K562 (cell line): ENCODE measurements at regions not wholly inside any gene's neighbourhood (a gene's known extent, or its start where the extent isn't known, plus 50 kb on each side); places are given as distances from the start of the nearest gene placed in this dataset.

Experiments
- CBFB ChIP-seq: sonication (generic); formaldehyde crosslinking; IDR thresholded peaks from 2 replicates; pipeline ENCODE4 v1.4.0; 2020; ENCODE audit warnings: mild to moderate bottlenecking, missing genetic modification reagents
- E2F3 ChIP-seq: fragments of 250-450 bp; sonication (Bioruptor Pico); IDR thresholded peaks from 2 replicates; pipeline ENCODE4 v1.4.0; 2020; ENCODE audit warnings: mild to moderate bottlenecking
- HMG20B ChIP-seq: fragments of 250-450 bp; sonication (Bioruptor Pico); IDR thresholded peaks from 2 replicates; pipeline ENCODE4 v1.5.0; 2021; ENCODE audit warnings: mild to moderate bottlenecking
- MCM7 ChIP-seq, 2 experiments: fragments of 450-650 bp; IDR thresholded peaks; 2 replicates each; pipeline ENCODE4 v1.6.1; 2016 to 2018
- PRPF4 ChIP-seq: fragments of 200-400 bp; formaldehyde crosslinking; IDR thresholded peaks from one replicate; pipeline ENCODE4 v1.6.1; 2017; ENCODE audit warnings: low read length, low read depth, mild to moderate bottlenecking; ENCODE audit not compliant: insufficient read depth, poor library complexity, severe bottlenecking
- RBM14 ChIP-seq: fragments of 200-400 bp; formaldehyde crosslinking; IDR thresholded peaks from 2 replicates; pipeline ENCODE4 v1.6.1; 2018; ENCODE audit warnings: low read depth, mild to moderate bottlenecking, low read length, moderate library complexity, borderline replicate concordance; ENCODE audit not compliant: insufficient read depth
- SREBF2 ChIP-seq: sonication (generic); formaldehyde crosslinking; IDR thresholded peaks from 2 replicates; pipeline ENCODE4 v1.4.0; 2020; ENCODE audit warnings: mild to moderate bottlenecking, missing genetic modification reagents
- STAT5A ChIP-seq: IDR thresholded peaks from 2 replicates; pipeline ENCODE4 v1.6.1; 2012; ENCODE audit warnings: low read length, inconsistent platforms, borderline replicate concordance
- XRCC5 ChIP-seq: fragments of 200-400 bp; formaldehyde crosslinking; IDR thresholded peaks from 2 replicates; pipeline ENCODE4 v1.6.1; 2017; ENCODE audit warnings: low read depth, mild to moderate bottlenecking, low read length
- ZNF444 ChIP-seq: fragments of 250-450 bp; sonication (Bioruptor Pico); IDR thresholded peaks from 2 replicates; pipeline ENCODE4 v1.4.0; 2020; ENCODE audit warnings: mild to moderate bottlenecking, moderate library complexity
- ZNF589 ChIP-seq: fragments of 200-800 bp; sonication (Bioruptor generic); IDR thresholded peaks from 2 replicates; pipeline ENCODE4 v1.6.1; 2016; ENCODE audit warnings: low read depth, missing genetic modification characterization, missing compliant biosample characterization
- TF ChIP-seq, protein P1 (sequence below): IDR thresholded peaks from 2 replicates; pipeline ENCODE4 v1.6.1; 2014; ENCODE audit warnings: antibody characterized with exemption
- TF ChIP-seq, protein P2 (sequence below): fragments of 250-450 bp; sonication (Bioruptor Pico); IDR thresholded peaks from 2 replicates; pipeline ENCODE4 v1.4.0; 2020; ENCODE audit warnings: borderline replicate concordance
- TF ChIP-seq, protein P3 (sequence below), 2 experiments: fragments of 150-350 bp in 1 of 2; IDR thresholded peaks; 2 replicates each; pipeline ENCODE4 v1.6.1; 2012 to 2016; ENCODE audit warnings: low read depth in 2 of 2, low read length in 2 of 2, mild to moderate bottlenecking in 1 of 2, moderate library complexity in 1 of 2
- TF ChIP-seq, protein P4 (sequence below): fragments of 450-650 bp; IDR thresholded peaks from 2 replicates; pipeline ENCODE4 v1.7.0; 2016; ENCODE audit warnings: borderline replicate concordance
- TF ChIP-seq, protein P5 (sequence below): fragments of 450-650 bp; IDR thresholded peaks from 2 replicates; pipeline ENCODE4 v1.6.1; 2016; ENCODE audit warnings: antibody characterized with exemption
- TF ChIP-seq, protein P6 (sequence below): fragments of 250-450 bp; sonication (Bioruptor Pico); IDR thresholded peaks from 2 replicates; pipeline ENCODE4 v1.5.0; 2022; ENCODE audit warnings: mild to moderate bottlenecking

DNA sequence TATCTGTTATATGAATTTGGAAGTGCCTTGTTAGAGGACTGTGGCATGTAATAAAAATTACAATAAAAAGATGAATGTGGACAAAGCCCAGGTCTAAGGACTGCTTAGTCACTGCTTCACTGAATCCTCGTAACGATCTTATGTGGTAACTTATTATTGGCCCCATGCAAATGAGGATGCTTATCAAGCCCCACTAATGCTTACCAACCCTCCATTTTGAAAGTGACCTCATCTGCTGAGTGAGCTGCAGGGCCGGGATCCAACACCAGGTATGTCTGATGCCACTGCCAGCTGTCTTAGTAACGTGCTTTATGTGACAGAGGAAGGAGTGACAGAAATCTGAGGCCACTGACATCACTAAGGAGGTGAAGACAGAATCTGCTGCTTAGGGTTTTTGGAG, 65.3 kb upstream of the CCDC85A start (continued):
- TF ChIP-seq ZNF589 (CRISPR knock-in tag) (no peak), ZNF444 (no peak), RBM14 (no peak), PRPF4 (no peak), MCM7 (IDR thresholded peaks at IDR 0.05) (no peak), HMG20B (CRISPR knock-in tag) (no peak), SREBF2 (CRISPR knock-in tag) (no peak), STAT5A (no peak), E2F3 (no peak), XRCC5 (no peak), CBFB (CRISPR knock-in tag) (no peak)
- TF ChIP-seq, protein P1, sequence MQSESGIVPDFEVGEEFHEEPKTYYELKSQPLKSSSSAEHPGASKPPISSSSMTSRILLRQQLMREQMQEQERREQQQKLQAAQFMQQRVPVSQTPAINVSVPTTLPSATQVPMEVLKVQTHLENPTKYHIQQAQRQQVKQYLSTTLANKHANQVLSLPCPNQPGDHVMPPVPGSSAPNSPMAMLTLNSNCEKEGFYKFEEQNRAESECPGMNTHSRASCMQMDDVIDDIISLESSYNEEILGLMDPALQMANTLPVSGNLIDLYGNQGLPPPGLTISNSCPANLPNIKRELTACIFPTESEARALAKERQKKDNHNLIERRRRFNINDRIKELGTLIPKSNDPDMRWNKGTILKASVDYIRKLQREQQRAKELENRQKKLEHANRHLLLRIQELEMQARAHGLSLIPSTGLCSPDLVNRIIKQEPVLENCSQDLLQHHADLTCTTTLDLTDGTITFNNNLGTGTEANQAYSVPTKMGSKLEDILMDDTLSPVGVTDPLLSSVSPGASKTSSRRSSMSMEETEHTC, result no peak
- TF ChIP-seq, protein P2, sequence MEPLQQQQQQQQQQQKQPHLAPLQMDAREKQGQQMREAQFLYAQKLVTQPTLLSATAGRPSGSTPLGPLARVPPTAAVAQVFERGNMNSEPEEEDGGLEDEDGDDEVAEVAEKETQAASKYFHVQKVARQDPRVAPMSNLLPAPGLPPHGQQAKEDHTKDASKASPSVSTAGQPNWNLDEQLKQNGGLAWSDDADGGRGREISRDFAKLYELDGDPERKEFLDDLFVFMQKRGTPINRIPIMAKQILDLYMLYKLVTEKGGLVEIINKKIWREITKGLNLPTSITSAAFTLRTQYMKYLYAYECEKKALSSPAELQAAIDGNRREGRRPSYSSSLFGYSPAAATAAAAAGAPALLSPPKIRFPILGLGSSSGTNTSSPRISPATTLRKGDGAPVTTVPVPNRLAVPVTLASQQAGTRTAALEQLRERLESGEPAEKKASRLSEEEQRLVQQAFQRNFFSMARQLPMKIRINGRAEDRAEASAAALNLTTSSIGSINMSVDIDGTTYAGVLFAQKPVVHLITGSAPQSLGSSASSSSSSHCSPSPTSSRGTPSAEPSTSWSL (CRISPR knock-in tag), result no peak
- TF ChIP-seq, protein P3, sequence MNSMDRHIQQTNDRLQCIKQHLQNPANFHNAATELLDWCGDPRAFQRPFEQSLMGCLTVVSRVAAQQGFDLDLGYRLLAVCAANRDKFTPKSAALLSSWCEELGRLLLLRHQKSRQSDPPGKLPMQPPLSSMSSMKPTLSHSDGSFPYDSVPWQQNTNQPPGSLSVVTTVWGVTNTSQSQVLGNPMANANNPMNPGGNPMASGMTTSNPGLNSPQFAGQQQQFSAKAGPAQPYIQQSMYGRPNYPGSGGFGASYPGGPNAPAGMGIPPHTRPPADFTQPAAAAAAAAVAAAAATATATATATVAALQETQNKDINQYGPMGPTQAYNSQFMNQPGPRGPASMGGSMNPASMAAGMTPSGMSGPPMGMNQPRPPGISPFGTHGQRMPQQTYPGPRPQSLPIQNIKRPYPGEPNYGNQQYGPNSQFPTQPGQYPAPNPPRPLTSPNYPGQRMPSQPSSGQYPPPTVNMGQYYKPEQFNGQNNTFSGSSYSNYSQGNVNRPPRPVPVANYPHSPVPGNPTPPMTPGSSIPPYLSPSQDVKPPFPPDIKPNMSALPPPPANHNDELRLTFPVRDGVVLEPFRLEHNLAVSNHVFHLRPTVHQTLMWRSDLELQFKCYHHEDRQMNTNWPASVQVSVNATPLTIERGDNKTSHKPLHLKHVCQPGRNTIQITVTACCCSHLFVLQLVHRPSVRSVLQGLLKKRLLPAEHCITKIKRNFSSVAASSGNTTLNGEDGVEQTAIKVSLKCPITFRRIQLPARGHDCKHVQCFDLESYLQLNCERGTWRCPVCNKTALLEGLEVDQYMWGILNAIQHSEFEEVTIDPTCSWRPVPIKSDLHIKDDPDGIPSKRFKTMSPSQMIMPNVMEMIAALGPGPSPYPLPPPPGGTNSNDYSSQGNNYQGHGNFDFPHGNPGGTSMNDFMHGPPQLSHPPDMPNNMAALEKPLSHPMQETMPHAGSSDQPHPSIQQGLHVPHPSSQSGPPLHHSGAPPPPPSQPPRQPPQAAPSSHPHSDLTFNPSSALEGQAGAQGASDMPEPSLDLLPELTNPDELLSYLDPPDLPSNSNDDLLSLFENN (IDR thresholded peaks at IDR 0.05; ENCODE audit: low read depth in 2 of 2, low read length in 2 of 2), result no peak
- TF ChIP-seq, protein P4, sequence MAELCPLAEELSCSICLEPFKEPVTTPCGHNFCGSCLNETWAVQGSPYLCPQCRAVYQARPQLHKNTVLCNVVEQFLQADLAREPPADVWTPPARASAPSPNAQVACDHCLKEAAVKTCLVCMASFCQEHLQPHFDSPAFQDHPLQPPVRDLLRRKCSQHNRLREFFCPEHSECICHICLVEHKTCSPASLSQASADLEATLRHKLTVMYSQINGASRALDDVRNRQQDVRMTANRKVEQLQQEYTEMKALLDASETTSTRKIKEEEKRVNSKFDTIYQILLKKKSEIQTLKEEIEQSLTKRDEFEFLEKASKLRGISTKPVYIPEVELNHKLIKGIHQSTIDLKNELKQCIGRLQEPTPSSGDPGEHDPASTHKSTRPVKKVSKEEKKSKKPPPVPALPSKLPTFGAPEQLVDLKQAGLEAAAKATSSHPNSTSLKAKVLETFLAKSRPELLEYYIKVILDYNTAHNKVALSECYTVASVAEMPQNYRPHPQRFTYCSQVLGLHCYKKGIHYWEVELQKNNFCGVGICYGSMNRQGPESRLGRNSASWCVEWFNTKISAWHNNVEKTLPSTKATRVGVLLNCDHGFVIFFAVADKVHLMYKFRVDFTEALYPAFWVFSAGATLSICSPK, result no peak
- TF ChIP-seq, protein P5, sequence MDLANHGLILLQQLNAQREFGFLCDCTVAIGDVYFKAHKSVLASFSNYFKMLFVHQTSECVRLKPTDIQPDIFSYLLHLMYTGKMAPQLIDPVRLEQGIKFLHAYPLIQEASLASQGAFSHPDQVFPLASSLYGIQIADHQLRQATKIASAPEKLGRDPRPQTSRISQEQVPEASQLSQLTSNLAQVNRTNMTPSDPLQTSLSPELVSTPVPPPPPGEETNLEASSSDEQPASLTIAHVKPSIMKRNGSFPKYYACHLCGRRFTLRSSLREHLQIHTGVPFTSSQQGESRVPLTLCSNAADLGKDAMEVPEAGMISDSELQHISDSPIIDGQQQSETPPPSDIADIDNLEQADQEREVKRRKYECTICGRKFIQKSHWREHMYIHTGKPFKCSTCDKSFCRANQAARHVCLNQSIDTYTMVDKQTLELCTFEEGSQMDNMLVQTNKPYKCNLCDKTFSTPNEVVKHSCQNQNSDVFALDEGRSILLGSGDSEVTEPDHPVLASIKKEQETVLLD, result no peak
- TF ChIP-seq, protein P6, sequence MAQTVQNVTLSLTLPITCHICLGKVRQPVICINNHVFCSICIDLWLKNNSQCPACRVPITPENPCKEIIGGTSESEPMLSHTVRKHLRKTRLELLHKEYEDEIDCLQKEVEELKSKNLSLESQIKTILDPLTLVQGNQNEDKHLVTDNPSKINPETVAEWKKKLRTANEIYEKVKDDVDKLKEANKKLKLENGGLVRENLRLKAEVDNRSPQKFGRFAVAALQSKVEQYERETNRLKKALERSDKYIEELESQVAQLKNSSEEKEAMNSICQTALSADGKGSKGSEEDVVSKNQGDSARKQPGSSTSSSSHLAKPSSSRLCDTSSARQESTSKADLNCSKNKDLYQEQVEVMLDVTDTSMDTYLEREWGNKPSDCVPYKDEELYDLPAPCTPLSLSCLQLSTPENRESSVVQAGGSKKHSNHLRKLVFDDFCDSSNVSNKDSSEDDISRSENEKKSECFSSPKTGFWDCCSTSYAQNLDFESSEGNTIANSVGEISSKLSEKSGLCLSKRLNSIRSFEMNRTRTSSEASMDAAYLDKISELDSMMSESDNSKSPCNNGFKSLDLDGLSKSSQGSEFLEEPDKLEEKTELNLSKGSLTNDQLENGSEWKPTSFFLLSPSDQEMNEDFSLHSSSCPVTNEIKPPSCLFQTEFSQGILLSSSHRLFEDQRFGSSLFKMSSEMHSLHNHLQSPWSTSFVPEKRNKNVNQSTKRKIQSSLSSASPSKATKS (CRISPR knock-in tag), result no peak
